HCT116 (cell line): ENCODE measurements at regions not wholly inside any gene's neighbourhood (a gene's known extent, or its start where the extent isn't known, plus 50 kb on each side); places are given as distances from the start of the nearest gene placed in this dataset.

Experiments used
- ATAC-seq: fragments of 200-7000 bp; cut with Tn5 transposase; 2 replicates; pipeline ENCODE4 v1.9.1; 2020; ENCODE audit warnings: mild to moderate bottlenecking, moderate library complexity
- BruUV-seq: library from RNA; stranded (reverse); fragments of 400-500 nt; replicated peaks from 2 replicates; lab custom pipeline; 2021; lab: Mats Ljungman, UMichigan
- CTCF ChIA-PET: fragments of 300-600 bp; sonication (Branson Sonifier 250); formaldehyde crosslinking; loops from one replicate; lab custom pipeline; 2021; ENCODE audit warnings: antibody characterized with exemption; lab: Charles Lee
- POLR2A ChIA-PET: fragments of 300-600, 350-600 bp; sonication (Branson Sonifier 250); formaldehyde crosslinking; loops from one replicate; lab custom pipeline; 2021; ENCODE audit warnings: antibody characterized with exemption; lab: Charles Lee
- RAD21 ChIA-PET, 2 experiments: fragments of 300-600 bp; sonication (Branson Sonifier 250); formaldehyde crosslinking; loops; one replicate each; lab custom pipeline; 2023; ENCODE audit warnings: low total read pairs in 2 of 2; ENCODE audit not compliant: uncharacterized antibody in 2 of 2, unreplicated experiment in 2 of 2, low non-redundant PET in 1 of 2; lab: Charles Lee
- DNase-seq: peaks from one replicate; pipeline ENCODE4 v3.0.0-alpha.2; 2010; ENCODE audit warnings: low read depth, low spot score
- H2AFZ ChIP-seq: fragments of 200-600 bp; shearing (Covaris generic), sonication (generic); 2 replicates; pipeline ENCODE4 v1.6.1; 2017; ENCODE audit warnings: low read depth, mixed run types, mixed read lengths, antibody characterized with exemption, low read length; ENCODE audit not compliant: poor library complexity, severe bottlenecking
- H3K27ac ChIP-seq: 2 replicates; pipeline ENCODE4 v1.5.1; 2012; ENCODE audit warnings: low read depth, low read length
- H3K27me3 ChIP-seq: fragments of 200-600 bp; sonication (generic); 2 replicates; pipeline ENCODE4 v1.6.1; 2016; ENCODE audit warnings: mixed run types, low read length, mixed read lengths; ENCODE audit not compliant: insufficient read depth
- H3K36me3 ChIP-seq, 2 experiments: fragments of 200-500 bp in 1 of 2; fragments of 200-600 bp in 1 of 2; sonication (Bioruptor generic) in 1 of 2; sonication (generic) in 1 of 2; 2 replicates each; pipeline versions ENCODE4 v1.5.1 to v1.6.1; 2014 to 2016; ENCODE audit warnings: low read length in 2 of 2, inconsistent platforms in 1 of 2, mixed read lengths in 1 of 2, mixed run types in 1 of 2; ENCODE audit not compliant: insufficient read depth in 2 of 2, control insufficient read depth in 1 of 2
- H3K4me1 ChIP-seq, 2 experiments: fragments of 200-600 bp in 1 of 2; sonication (generic) in 1 of 2; 2 replicates each; pipeline versions ENCODE4 v1.5.1 to v1.6.1; 2012 to 2017; ENCODE audit warnings: low read length in 2 of 2, inconsistent platforms in 1 of 2, mild to moderate bottlenecking in 1 of 2, mixed read lengths in 1 of 2, mixed run types in 1 of 2, moderate library complexity in 1 of 2; ENCODE audit not compliant: insufficient read depth in 2 of 2, control insufficient read depth in 1 of 2
- H3K4me2 ChIP-seq: fragments of 200-600 bp; sonication (generic); 2 replicates; pipeline ENCODE4 v1.6.1; 2017; ENCODE audit warnings: mixed run types, low read length, mixed read lengths
- H3K4me3 ChIP-seq, 2 experiments: fragments of 200-600 bp in 1 of 2; sonication (generic) in 1 of 2; replicated peaks in 1 of 2; 2 replicates each; pipeline ENCODE4 v1.5.1; 2011 to 2016; ENCODE audit warnings: low read length in 2 of 2, control low read depth in 1 of 2, low read depth in 1 of 2, mild to moderate bottlenecking in 1 of 2, mixed read lengths in 1 of 2, mixed run types in 1 of 2
- H3K79me2 ChIP-seq: fragments of 200-600 bp; sonication (generic); 2 replicates; pipeline ENCODE4 v1.6.1; 2017; ENCODE audit warnings: mild to moderate bottlenecking, mixed run types, low read length, moderate library complexity, mixed read lengths; ENCODE audit not compliant: insufficient read depth
- H3K9ac ChIP-seq: fragments of 200-600 bp; sonication (generic); 2 replicates; pipeline ENCODE4 v1.6.1; 2016; ENCODE audit warnings: low read length, mixed read lengths
- H3K9me2 ChIP-seq: fragments of 200-600 bp; sonication (generic), shearing (Covaris generic); 2 replicates; pipeline ENCODE4 v1.6.1; 2017; ENCODE audit warnings: mixed run types, mild to moderate bottlenecking, moderate library complexity; ENCODE audit not compliant: insufficient read depth
- H3K9me3 ChIP-seq, 2 experiments: fragments of 200-500 bp in 1 of 2; fragments of 200-600 bp in 1 of 2; sonication (Bioruptor generic) in 1 of 2; sonication (generic) in 1 of 2; 2 replicates each; pipeline ENCODE4 v1.6.1; 2014 to 2017; ENCODE audit warnings: low read length in 2 of 2, mixed read lengths in 2 of 2, inconsistent platforms in 1 of 2, low read depth in 1 of 2, mild to moderate bottlenecking in 1 of 2, mixed run types in 1 of 2, moderate library complexity in 1 of 2; ENCODE audit not compliant: control insufficient read depth in 1 of 2, insufficient read depth in 1 of 2
- H4K20me1 ChIP-seq: fragments of 200-600 bp; sonication (generic), shearing (Covaris generic); 2 replicates; pipeline ENCODE4 v1.6.1; 2017; ENCODE audit warnings: mixed run types, mild to moderate bottlenecking, moderate library complexity; ENCODE audit not compliant: insufficient read depth
- ATF3 ChIP-seq: IDR thresholded peaks from 2 replicates; pipeline ENCODE4 v1.6.1; 2012
- CEBPB ChIP-seq: IDR thresholded peaks from 2 replicates; pipeline ENCODE4 v1.6.1; 2012; ENCODE audit warnings: low read depth
- EGR1 ChIP-seq: IDR thresholded peaks from 2 replicates; pipeline ENCODE4 v1.6.1; 2012; ENCODE audit warnings: low read depth
- EZH2 ChIP-seq: fragments of 200-600 bp; sonication (generic); IDR thresholded peaks from 2 replicates; pipeline ENCODE4 v1.6.1; 2017; ENCODE audit warnings: antibody characterized with exemption, mixed run types
- EZH2phosphoT487 ChIP-seq: fragments of 200-600 bp; IDR thresholded peaks from 2 replicates; pipeline ENCODE4 v1.6.1; 2018; ENCODE audit warnings: antibody characterized with exemption, borderline replicate concordance
- FOSL1 ChIP-seq: IDR thresholded peaks from 2 replicates; pipeline ENCODE4 v1.6.1; 2012; ENCODE audit warnings: low read depth
- MAX ChIP-seq: IDR thresholded peaks from 2 replicates; pipeline ENCODE4 v1.6.1; 2012
- POLR2AphosphoS5 ChIP-seq: IDR thresholded peaks from 2 replicates; pipeline ENCODE4 v1.6.1; 2011; ENCODE audit warnings: mild to moderate bottlenecking, low read depth, low read length, moderate library complexity
- SIN3A ChIP-seq: IDR thresholded peaks from 2 replicates; pipeline ENCODE4 v1.6.1; 2012; ENCODE audit warnings: low read depth
- SP1 ChIP-seq: IDR thresholded peaks from 2 replicates; pipeline ENCODE4 v1.6.1; 2012; ENCODE audit warnings: low read depth
- SRF ChIP-seq: IDR thresholded peaks from 2 replicates; pipeline ENCODE4 v1.6.1; 2012; ENCODE audit warnings: low read depth
- TCF7L2 ChIP-seq: IDR thresholded peaks from 2 replicates; pipeline ENCODE4 v1.7.0; 2011; ENCODE audit warnings: borderline replicate concordance, inconsistent platforms; ENCODE audit not compliant: insufficient read depth, insufficient read length; ENCODE audit errors: extremely low read depth
- YY1 ChIP-seq: IDR thresholded peaks from 2 replicates; pipeline ENCODE4 v1.6.1; 2011; ENCODE audit warnings: low read length, low read depth, moderate library complexity, mild to moderate bottlenecking; ENCODE audit not compliant: insufficient replicate concordance; ENCODE audit errors: extremely low read depth
- ZNF274 ChIP-seq: fragments of 200-500 bp; sonication (Bioruptor generic); IDR thresholded peaks from 2 replicates; pipeline ENCODE4 v1.6.1; 2014; ENCODE audit warnings: mild to moderate bottlenecking, low read depth, low read length, inconsistent platforms
- intact Hi-C: fragments of 100-400 bp; cut with micrococcal nuclease; formaldehyde crosslinking; loops from 2 replicates; pipeline ENCODE4 v1.10.0; 2022

DNA sequence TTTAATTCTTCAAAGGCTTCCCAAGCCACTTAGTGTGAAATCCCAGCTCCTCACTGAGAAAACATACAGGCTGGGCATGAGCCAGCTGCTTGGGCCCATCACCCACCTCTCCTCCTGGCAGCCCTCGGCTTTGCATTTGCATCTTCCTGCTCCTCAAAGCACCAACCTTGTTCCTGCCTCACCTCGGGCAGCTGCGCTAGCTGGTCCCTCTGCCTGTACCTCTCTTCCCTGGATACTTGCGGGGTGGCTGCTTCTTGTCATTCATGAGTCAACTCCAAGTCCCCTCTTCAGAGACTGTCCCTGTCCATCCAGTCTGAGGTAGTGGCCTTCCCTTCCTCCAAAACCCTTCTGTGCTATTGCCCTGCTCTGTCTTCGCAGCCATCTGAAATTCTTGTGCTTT lies 116.1 kb upstream of the CXCL14 start:
- POLR2A ChIA-PET, result no interaction called here
- Histone ChIP-seq H3K9me2 (no peaks in the 10 kb centered on the region), H3K4me1 (no peaks in the 10 kb centered on the region), H3K4me3 (no peak overlapping the region), H2AFZ (no peak overlapping the region), H3K4me2 (no peak overlapping the region), H4K20me1 (no peaks in the 10 kb centered on the region), H3K36me3 (no peaks in the 10 kb centered on the region), H3K9ac (no peak overlapping the region)
- RAD21 ChIA-PET, result no interaction called here
- intact Hi-C loops, result no loop called here
- TF ChIP-seq MAX (no peak), TCF7L2 (no peak), ATF3 (no peak), EGR1 (no peak), SRF (no peak), CEBPB (no peak), FOSL1 (no peak)
- TF ChIP-seq, all 23 proteins: peak for 0
- BruUV-seq, result no TSS peak
- no peak for DNase-seq
- peaks cover 4% of the 10 kb centered on the region; the same call in 1 of the 2 replicates for H3K27me3 ChIP-seq
- no peaks in the 10 kb centered on the region for H3K9me3 ChIP-seq
- CTCF ChIA-PET, result no interaction called here
- no peak for ATAC-seq
- H3K79me2 ChIP-seq, result no peaks in the 10 kb centered on the region
- H3K27ac ChIP-seq, result no peak overlapping the region

GRCh38 chr5:135694012-135694411 lies 115.2 kb upstream of the CXCL14 start:
- ATAC-seq, result no peak
- no TSS peak for BruUV-seq
- Histone ChIP-seq H3K36me3 (no peaks in the 10 kb centered on the region), H3K4me2 (no peak overlapping the region), H3K4me3 (no peak overlapping the region), H3K79me2 (no peaks in the 10 kb centered on the region), H3K27me3 (peaks cover 4% of the 10 kb centered on the region; the same call in 1 of the 2 replicates), H3K9me3 (no peaks in the 10 kb centered on the region), H3K9me2 (no peaks in the 10 kb centered on the region), H3K27ac (no peak overlapping the region), H4K20me1 (no peaks in the 10 kb centered on the region), H3K4me1 (no peaks in the 10 kb centered on the region), H3K9ac (no peak overlapping the region), H2AFZ (no peak overlapping the region)
- POLR2A ChIA-PET, result no interaction called here
- intact Hi-C loops, result no loop called here
- no peak for DNase-seq
- CTCF ChIA-PET, result no interaction called here
- TF ChIP-seq SP1, result no peak
- no peak for TF ChIP-seq EZH2phosphoT487
- TF ChIP-seq YY1, result no peak
- TF ChIP-seq ZNF274, result no peak
- TF ChIP-seq FOSL1, result no peak
- no peak for TF ChIP-seq TCF7L2
- no peak for TF ChIP-seq SIN3A
- no peak for TF ChIP-seq SRF
- no peak for TF ChIP-seq MAX
- TF ChIP-seq EZH2, result no peak
- no peak for TF ChIP-seq POLR2AphosphoS5
- no peak for TF ChIP-seq EGR1
- RAD21 ChIA-PET, result no interaction called here
